Body of pancreas (tissue), 4 donors: ENCODE measurements at regions not wholly inside any gene's neighbourhood (a gene's known extent, or its start where the extent isn't known, plus 50 kb on each side); places are given as distances from the start of the nearest gene placed in this dataset.

Source experiments
- CTCF ChIP-seq, 7 experiments: fragments of 450-650 bp in 4 of 7; fragments of 200-600 bp in 3 of 7; sonication (generic) in 3 of 7; IDR thresholded peaks; one replicate each; pipeline ENCODE4 v1.5.1; 2016 to 2019; ENCODE audit warnings: antibody characterized with exemption in 7 of 7
- POLR2A ChIP-seq, 3 donors: fragments of 450-650 bp; IDR thresholded peaks; one replicate each; pipeline ENCODE4 v1.6.1; 2016; ENCODE audit warnings: antibody characterized with exemption in 3 of 3, mild to moderate bottlenecking in 2 of 3

GRCh38 chrX:121110536-121110935 is 63.1 kb downstream of the GLUD2 start:
- TF ChIP-seq CTCF (IDR thresholded peaks at IDR 0.05) (no peak), POLR2A (IDR thresholded peaks at IDR 0.05) (no peak)
